ENCODE measurements at regions not wholly inside any gene's neighbourhood (a gene's known extent, or its start where the extent isn't known, plus 50 kb on each side); places are given as distances from the start of the nearest gene placed in this dataset.

DNA sequence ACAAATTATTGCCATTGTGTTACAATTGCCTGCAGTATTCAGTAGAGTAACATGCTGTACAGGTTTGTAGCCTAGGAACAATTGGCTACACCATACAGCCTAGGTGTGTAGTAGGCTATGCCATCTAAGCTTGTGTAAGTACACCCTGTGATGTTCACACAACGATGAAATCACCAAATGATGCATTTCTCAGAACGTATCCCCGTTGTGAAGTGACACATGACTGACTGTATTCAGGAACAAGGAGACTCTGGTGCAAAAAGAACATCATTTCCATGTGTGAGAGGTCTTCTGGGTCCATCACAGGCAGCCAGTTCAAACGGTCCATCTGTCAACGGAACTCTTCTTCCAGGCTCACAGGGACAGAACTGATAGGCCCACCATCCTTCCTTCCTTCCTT is 263.7 kb downstream of the ANAPC1 start:
- TF ChIP-seq EP300 (IDR thresholded peaks at IDR 0.05; ENCODE audit: borderline replicate concordance) (no peak), YY1 (IDR thresholded peaks at IDR 0.05; ENCODE audit: low read depth) (no peak), RAD21 (IDR thresholded peaks at IDR 0.05; ENCODE audit: low read depth) (no peak), TEAD4 (IDR thresholded peaks at IDR 0.05) (no peak), EGR1 (IDR thresholded peaks at IDR 0.05) (no peak), TAF1 (IDR thresholded peaks at IDR 0.05; ENCODE audit: low read depth) (no peak), FOXM1 (IDR thresholded peaks at IDR 0.05; ENCODE audit: borderline replicate concordance, low read depth) (no peak), CREB1 (IDR thresholded peaks at IDR 0.05; ENCODE audit: low read depth) (no peak), TCF12 (IDR thresholded peaks at IDR 0.05; ENCODE audit: low read depth) (no peak), CEBPB (IDR thresholded peaks at IDR 0.05) (no peak)
- TF ChIP-seq, protein P1, sequence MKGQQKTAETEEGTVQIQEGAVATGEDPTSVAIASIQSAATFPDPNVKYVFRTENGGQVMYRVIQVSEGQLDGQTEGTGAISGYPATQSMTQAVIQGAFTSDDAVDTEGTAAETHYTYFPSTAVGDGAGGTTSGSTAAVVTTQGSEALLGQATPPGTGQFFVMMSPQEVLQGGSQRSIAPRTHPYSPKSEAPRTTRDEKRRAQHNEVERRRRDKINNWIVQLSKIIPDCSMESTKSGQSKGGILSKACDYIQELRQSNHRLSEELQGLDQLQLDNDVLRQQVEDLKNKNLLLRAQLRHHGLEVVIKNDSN (IDR thresholded peaks at IDR 0.05): no peak
- TF ChIP-seq, protein P2, sequence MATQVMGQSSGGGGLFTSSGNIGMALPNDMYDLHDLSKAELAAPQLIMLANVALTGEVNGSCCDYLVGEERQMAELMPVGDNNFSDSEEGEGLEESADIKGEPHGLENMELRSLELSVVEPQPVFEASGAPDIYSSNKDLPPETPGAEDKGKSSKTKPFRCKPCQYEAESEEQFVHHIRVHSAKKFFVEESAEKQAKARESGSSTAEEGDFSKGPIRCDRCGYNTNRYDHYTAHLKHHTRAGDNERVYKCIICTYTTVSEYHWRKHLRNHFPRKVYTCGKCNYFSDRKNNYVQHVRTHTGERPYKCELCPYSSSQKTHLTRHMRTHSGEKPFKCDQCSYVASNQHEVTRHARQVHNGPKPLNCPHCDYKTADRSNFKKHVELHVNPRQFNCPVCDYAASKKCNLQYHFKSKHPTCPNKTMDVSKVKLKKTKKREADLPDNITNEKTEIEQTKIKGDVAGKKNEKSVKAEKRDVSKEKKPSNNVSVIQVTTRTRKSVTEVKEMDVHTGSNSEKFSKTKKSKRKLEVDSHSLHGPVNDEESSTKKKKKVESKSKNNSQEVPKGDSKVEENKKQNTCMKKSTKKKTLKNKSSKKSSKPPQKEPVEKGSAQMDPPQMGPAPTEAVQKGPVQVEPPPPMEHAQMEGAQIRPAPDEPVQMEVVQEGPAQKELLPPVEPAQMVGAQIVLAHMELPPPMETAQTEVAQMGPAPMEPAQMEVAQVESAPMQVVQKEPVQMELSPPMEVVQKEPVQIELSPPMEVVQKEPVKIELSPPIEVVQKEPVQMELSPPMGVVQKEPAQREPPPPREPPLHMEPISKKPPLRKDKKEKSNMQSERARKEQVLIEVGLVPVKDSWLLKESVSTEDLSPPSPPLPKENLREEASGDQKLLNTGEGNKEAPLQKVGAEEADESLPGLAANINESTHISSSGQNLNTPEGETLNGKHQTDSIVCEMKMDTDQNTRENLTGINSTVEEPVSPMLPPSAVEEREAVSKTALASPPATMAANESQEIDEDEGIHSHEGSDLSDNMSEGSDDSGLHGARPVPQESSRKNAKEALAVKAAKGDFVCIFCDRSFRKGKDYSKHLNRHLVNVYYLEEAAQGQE (IDR thresholded peaks at IDR 0.05; ENCODE audit: low read depth): no peak

Measured in Ishikawa (cell line).